ENCODE measurements at regions not wholly inside any gene's neighbourhood (a gene's known extent, or its start where the extent isn't known, plus 50 kb on each side); places are given as distances from the start of the nearest gene placed in this dataset.

DNA sequence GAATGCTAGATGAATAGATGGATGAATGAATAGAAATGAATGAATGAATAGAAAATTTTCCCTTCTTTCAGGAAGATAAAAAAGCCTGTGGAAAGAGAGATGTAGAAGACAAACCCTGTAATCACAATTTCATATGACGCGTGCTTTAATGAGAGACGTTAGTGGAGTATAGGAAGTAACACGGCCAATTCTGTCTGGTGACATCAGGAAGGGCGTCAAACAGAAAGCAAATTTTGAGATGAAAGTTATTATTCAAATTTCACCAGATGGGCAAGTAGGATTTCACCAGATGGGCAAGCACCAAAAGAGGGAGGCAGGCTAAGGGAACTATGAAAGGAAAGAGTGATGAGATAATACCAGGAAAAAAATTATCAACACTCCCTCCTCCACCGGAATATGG is 128.9 kb upstream of the PRSS1 start:
- Histone ChIP-seq H3K27ac (ENCODE audit: low read depth in 2 of 2, low read length in 2 of 2) (no peak overlapping the region), H3K4me3 (ENCODE audit: low read length in 2 of 2) (no peak overlapping the region)

DNA sequence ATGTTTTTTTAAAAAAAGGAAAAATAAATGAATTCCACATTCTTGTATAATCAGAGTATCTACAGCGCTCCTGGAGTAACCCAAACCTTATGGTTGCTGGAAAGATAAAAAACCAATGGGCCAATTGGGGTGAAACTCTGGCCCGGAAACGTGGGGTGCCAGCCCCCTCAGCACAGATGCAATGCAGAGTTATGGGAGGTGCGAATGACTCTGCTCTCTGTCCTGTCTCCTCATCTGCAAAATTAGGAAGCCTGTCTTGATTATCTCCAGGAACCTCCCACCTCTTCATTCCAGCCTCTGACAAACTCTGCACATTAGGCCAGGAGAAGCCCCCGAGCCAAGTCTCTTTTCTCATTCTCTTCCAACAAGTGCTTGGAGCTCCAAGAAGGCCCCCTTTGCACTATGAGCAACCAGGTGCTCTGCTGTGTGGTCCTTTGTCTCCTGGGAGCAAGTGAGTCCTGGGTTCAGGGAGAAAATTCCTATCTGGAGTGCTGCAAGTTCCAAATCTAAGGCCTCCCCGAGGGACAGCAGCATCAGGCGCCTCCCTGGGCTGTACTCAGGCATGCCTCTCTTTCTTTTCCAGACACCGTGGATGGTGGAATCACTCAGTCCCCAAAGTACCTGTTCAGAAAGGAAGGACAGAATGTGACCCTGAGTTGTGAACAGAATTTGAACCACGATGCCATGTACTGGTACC is 130.5 kb upstream of the PRSS1 start:
- peaks cover 3% of the 10 kb centered on the region in 2 donors for H3K27me3 ChIP-seq (ENCODE audit: control insufficient read depth in 2 of 2, insufficient read depth in 2 of 2, low read length in 2 of 2)
- H3K36me3 ChIP-seq (ENCODE audit: control insufficient read depth in 2 of 2, insufficient read depth in 2 of 2, low read length in 2 of 2), result no peaks in the 10 kb centered on the region
- no peak overlapping the region for H3K4me3 ChIP-seq (ENCODE audit: low read length in 2 of 2)
- no peak overlapping the region for H3K9ac ChIP-seq (ENCODE audit: low read depth in 1 of 2, low read length in 2 of 2)
- H3K9me3 ChIP-seq (ENCODE audit: control insufficient read depth in 2 of 2, low read length in 2 of 2), result no peaks in the 10 kb centered on the region
- H3K4me1 ChIP-seq (ENCODE audit: control insufficient read depth in 2 of 2, insufficient read depth in 2 of 2, low read length in 2 of 2), result no peaks in the 10 kb centered on the region
- no peak overlapping the region for H3K27ac ChIP-seq (ENCODE audit: low read depth in 2 of 2, low read length in 2 of 2)

More for the DNA sequence above, 128.9 kb upstream of the PRSS1 start:
- Histone ChIP-seq H3K9ac (ENCODE audit: low read depth in 1 of 2, low read length in 2 of 2) (no peak overlapping the region), H3K4me1 (ENCODE audit: control insufficient read depth in 2 of 2, insufficient read depth in 2 of 2, low read length in 2 of 2) (no peaks in the 10 kb centered on the region), H3K9me3 (ENCODE audit: control insufficient read depth in 2 of 2, low read length in 2 of 2) (no peaks in the 10 kb centered on the region), H3K27me3 (ENCODE audit: control insufficient read depth in 2 of 2, insufficient read depth in 2 of 2, low read length in 2 of 2) (peaks cover 0 to 3% of the 10 kb centered on the region in 2 donors), H3K36me3 (ENCODE audit: control insufficient read depth in 2 of 2, insufficient read depth in 2 of 2, low read length in 2 of 2) (no peaks in the 10 kb centered on the region)

DNA sequence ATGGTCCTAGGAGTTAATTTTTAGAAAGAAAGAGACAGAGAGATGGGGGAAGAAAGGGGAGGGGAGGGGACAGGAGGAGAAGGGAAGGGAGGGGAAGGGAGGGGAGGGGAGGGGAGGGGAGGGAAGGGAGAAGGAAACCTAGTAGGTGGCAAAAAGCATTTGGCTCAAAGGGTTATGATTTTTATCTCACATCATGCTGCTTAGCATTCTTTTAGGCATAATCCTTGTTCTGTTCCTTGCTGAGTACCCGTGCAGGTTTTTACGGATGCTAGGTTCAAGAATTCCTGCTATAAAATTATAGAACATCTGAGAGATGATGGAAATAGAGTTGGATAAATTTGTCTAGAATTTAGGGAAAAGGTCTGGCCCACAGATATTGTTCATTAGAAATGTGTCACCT is 132.4 kb upstream of the PRSS1 start:
- Histone ChIP-seq H3K36me3 (ENCODE audit: control insufficient read depth in 2 of 2, insufficient read depth in 2 of 2, low read length in 2 of 2) (no peaks in the 10 kb centered on the region), H3K4me1 (ENCODE audit: control insufficient read depth in 2 of 2, insufficient read depth in 2 of 2, low read length in 2 of 2) (no peaks in the 10 kb centered on the region), H3K4me3 (ENCODE audit: low read length in 2 of 2) (no peak overlapping the region), H3K9ac (ENCODE audit: low read depth in 1 of 2, low read length in 2 of 2) (no peak overlapping the region), H3K9me3 (ENCODE audit: control insufficient read depth in 2 of 2, low read length in 2 of 2) (no peaks in the 10 kb centered on the region), H3K27ac (ENCODE audit: low read depth in 2 of 2, low read length in 2 of 2) (no peak overlapping the region), H3K27me3 (ENCODE audit: control insufficient read depth in 2 of 2, insufficient read depth in 2 of 2, low read length in 2 of 2) (peaks cover 3% of the 10 kb centered on the region in 2 donors)

DNA sequence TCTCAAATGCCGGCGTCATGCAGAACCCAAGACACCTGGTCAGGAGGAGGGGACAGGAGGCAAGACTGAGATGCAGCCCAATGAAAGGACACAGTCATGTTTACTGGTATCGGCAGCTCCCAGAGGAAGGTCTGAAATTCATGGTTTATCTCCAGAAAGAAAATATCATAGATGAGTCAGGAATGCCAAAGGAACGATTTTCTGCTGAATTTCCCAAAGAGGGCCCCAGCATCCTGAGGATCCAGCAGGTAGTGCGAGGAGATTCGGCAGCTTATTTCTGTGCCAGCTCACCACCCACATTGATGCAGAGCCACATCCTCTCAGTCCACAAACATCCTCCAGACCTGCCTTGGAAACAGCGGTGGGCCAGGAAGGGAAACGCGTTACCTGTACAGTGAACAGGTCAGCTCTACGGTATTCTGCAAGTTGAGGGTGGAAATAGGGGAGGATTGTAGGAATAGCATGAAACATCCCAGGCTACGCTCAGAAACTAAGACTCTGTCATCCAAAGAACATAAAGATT is 133.1 kb upstream of the PRSS1 start:
- peaks cover 3% of the 10 kb centered on the region in 2 donors for H3K27me3 ChIP-seq (ENCODE audit: control insufficient read depth in 2 of 2, insufficient read depth in 2 of 2, low read length in 2 of 2)

DNA sequence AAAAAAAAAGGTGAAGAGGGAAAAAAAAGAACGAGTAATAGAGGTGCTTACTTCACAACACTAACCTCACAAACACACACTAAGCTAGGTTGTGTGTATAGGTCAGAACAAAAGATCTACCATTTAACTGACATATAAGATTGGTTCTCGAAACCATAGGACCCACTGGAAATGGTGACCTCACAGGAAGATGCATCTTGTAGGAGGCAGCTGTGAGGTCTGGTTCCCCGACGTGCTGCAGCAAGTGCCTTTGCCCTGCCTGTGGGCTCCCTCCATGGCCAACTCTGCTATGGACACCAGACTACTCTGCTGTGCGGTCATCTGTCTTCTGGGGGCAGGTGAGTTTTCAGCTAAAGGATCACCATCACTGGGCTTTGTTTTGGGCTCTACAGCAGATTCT is 133.8 kb upstream of the PRSS1 start:
- Histone ChIP-seq H3K9ac (ENCODE audit: low read depth in 1 of 2, low read length in 2 of 2) (no peak overlapping the region), H3K36me3 (ENCODE audit: control insufficient read depth in 2 of 2, insufficient read depth in 2 of 2, low read length in 2 of 2) (no peaks in the 10 kb centered on the region), H3K4me1 (ENCODE audit: control insufficient read depth in 2 of 2, insufficient read depth in 2 of 2, low read length in 2 of 2) (no peaks in the 10 kb centered on the region), H3K9me3 (ENCODE audit: control insufficient read depth in 2 of 2, low read length in 2 of 2) (no peaks in the 10 kb centered on the region), H3K4me3 (ENCODE audit: low read length in 2 of 2) (no peak overlapping the region), H3K27ac (ENCODE audit: low read depth in 2 of 2, low read length in 2 of 2) (no peak overlapping the region), H3K27me3 (ENCODE audit: control insufficient read depth in 2 of 2, insufficient read depth in 2 of 2, low read length in 2 of 2) (peaks cover 3% of the 10 kb centered on the region in 2 donors)

More for the DNA sequence above, 133.1 kb upstream of the PRSS1 start:
- no peaks in the 10 kb centered on the region for H3K36me3 ChIP-seq (ENCODE audit: control insufficient read depth in 2 of 2, insufficient read depth in 2 of 2, low read length in 2 of 2)
- no peak overlapping the region for H3K4me3 ChIP-seq (ENCODE audit: low read length in 2 of 2)
- no peaks in the 10 kb centered on the region for H3K9me3 ChIP-seq (ENCODE audit: control insufficient read depth in 2 of 2, low read length in 2 of 2)
- no peaks in the 10 kb centered on the region for H3K4me1 ChIP-seq (ENCODE audit: control insufficient read depth in 2 of 2, insufficient read depth in 2 of 2, low read length in 2 of 2)
- no peak overlapping the region for H3K9ac ChIP-seq (ENCODE audit: low read depth in 1 of 2, low read length in 2 of 2)
- H3K27ac ChIP-seq (ENCODE audit: low read depth in 2 of 2, low read length in 2 of 2), result no peak overlapping the region

DNA sequence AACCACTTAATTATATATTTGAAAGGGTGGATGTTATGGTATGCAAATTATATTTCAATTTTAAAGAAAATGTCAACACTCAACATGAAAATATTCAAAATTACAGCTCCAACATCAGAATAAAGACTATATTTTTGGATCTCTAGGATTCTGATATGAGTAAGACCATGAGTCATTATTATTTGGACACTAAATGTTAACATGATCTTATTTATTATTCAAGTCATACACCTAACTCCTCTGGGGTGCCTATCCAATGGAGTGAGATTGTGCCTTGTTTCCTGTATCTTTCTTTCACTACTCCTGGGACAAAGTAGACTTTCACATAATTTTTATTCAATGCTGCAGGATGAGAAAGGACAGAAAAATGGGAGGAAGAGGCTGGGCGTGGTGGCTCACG is 135.2 kb upstream of the PRSS1 start:
- peaks cover 3% of the 10 kb centered on the region in 2 donors for H3K27me3 ChIP-seq (ENCODE audit: control insufficient read depth in 2 of 2, insufficient read depth in 2 of 2, low read length in 2 of 2)
- H3K4me3 ChIP-seq (ENCODE audit: low read length in 2 of 2), result no peak overlapping the region
- no peak overlapping the region for H3K27ac ChIP-seq (ENCODE audit: low read depth in 2 of 2, low read length in 2 of 2)
- no peaks in the 10 kb centered on the region for H3K4me1 ChIP-seq (ENCODE audit: control insufficient read depth in 2 of 2, insufficient read depth in 2 of 2, low read length in 2 of 2)
- H3K36me3 ChIP-seq (ENCODE audit: control insufficient read depth in 2 of 2, insufficient read depth in 2 of 2, low read length in 2 of 2), result no peaks in the 10 kb centered on the region
- H3K9me3 ChIP-seq (ENCODE audit: control insufficient read depth in 2 of 2, low read length in 2 of 2), result no peaks in the 10 kb centered on the region
- no peak overlapping the region for H3K9ac ChIP-seq (ENCODE audit: low read depth in 1 of 2, low read length in 2 of 2)

DNA sequence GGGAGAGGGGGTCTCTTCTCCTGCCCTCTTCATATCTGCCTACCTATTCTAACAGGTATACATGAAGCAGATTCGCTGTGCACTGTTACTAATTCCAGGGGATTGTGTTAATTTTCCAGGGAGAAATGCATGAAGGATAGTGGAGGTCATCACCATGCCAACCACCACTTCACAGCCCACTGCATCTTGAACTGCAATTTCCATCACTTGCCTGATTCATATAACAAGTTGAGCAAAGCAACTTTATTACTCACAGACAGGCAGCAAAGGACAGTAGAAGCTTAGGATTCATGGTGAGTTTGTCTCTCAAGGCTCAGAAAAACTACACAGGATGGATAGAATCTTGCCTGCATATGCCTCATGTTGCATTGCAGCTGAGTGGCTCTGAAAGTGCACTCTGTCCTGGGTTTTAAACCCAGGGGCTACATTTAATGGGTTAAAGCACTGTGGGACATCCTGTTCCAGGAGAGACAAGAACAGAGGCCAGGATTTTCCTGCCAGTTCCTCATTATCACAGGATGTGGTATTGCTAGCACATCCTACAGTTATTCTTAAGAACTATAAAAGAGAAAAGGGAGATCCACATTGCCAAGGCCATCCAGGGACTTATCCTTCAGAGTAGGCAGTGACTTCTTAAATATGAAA is 136.9 kb upstream of the PRSS1 start:
- Histone ChIP-seq H3K4me1 (ENCODE audit: control insufficient read depth in 2 of 2, insufficient read depth in 2 of 2, low read length in 2 of 2) (no peaks in the 10 kb centered on the region), H3K27me3 (ENCODE audit: control insufficient read depth in 2 of 2, insufficient read depth in 2 of 2, low read length in 2 of 2) (peaks cover 0 to 3% of the 10 kb centered on the region in 2 donors), H3K36me3 (ENCODE audit: control insufficient read depth in 2 of 2, insufficient read depth in 2 of 2, low read length in 2 of 2) (no peaks in the 10 kb centered on the region), H3K9ac (ENCODE audit: low read depth in 1 of 2, low read length in 2 of 2) (no peak overlapping the region), H3K27ac (ENCODE audit: low read depth in 2 of 2, low read length in 2 of 2) (no peak overlapping the region), H3K9me3 (ENCODE audit: control insufficient read depth in 2 of 2, low read length in 2 of 2) (no peaks in the 10 kb centered on the region), H3K4me3 (ENCODE audit: low read length in 2 of 2) (no peak overlapping the region)

DNA sequence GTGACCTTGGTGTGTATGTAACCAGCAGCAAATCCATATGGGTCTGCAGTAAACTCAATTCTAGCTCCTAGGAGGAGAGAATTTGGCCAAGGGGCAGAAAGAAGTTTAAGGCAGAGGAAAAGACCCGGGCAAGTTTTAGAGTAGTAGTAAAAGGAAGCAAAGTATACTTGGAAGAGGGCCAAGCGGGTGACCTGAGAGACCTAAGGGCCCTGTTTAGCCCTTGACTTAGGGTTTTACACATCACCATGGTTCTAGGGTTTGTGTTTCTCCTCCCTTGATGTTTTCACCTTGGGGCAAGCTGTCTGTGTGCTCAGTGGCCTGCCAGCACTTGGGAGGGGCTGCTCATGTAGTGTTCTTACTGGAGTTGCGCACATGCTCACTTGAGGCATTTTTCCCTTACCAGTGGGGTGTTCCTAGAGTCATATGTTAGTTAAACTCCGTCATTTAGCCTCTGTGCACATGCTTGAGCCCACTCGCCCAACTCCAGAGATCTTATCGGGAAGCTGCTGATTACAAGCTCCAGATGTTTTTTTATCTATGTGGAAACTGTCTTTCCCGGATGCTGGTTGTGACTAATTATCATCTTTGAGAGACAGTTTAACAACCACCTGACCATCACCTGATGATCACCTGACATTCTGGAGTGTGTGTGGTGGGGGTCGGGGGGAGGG is 137.6 kb upstream of the PRSS1 start:
- Histone ChIP-seq H3K27me3 (ENCODE audit: control insufficient read depth in 2 of 2, insufficient read depth in 2 of 2, low read length in 2 of 2) (peaks cover 0 to 3% of the 10 kb centered on the region in 2 donors), H3K36me3 (ENCODE audit: control insufficient read depth in 2 of 2, insufficient read depth in 2 of 2, low read length in 2 of 2) (no peaks in the 10 kb centered on the region), H3K9ac (ENCODE audit: low read depth in 1 of 2, low read length in 2 of 2) (no peak overlapping the region), H3K4me1 (ENCODE audit: control insufficient read depth in 2 of 2, insufficient read depth in 2 of 2, low read length in 2 of 2) (no peaks in the 10 kb centered on the region), H3K9me3 (ENCODE audit: control insufficient read depth in 2 of 2, low read length in 2 of 2) (no peaks in the 10 kb centered on the region), H3K27ac (ENCODE audit: low read depth in 2 of 2, low read length in 2 of 2) (no peak overlapping the region), H3K4me3 (ENCODE audit: low read length in 2 of 2) (no peak overlapping the region)

DNA sequence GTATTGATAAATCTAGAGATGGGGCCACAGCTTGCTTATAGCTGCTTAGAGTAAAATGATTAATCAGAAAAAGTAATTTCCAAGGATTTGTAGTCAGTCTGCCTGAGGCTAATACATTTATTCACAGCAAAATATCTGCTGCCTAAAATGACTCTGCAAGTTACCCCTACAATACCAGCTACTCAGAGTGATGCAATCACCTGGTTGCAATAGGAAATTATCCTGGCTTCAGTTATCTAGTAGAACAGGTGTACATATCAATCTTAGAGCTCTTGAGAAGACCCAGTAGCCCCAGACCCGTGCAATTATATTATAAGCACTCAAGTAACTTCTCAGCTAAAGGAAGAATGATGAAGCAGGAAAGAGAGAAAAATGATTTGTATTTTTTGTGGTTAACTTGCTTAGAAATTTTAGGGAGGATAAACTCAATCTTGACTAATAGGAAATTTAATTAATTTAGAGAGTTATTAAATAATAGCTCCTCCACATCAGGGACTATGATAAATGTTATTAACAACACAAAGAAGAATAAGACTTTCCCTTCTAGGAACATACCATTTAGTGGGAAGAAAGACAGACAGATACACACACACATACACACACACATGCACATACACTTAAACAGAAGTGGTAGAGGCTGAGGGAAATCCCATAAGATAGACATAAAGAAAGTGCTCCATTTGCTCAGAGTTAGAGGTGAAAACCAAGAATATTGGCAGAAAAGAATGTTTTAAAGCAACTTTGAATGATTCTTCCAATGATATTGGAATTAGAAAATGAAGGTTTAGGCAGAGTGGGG is 140.4 kb upstream of the PRSS1 start:
- Histone ChIP-seq H3K4me3 (ENCODE audit: low read length in 2 of 2) (no peak overlapping the region), H3K9me3 (ENCODE audit: control insufficient read depth in 2 of 2, low read length in 2 of 2) (no peaks in the 10 kb centered on the region), H3K9ac (ENCODE audit: low read depth in 1 of 2, low read length in 2 of 2) (no peak overlapping the region), H3K36me3 (ENCODE audit: control insufficient read depth in 2 of 2, insufficient read depth in 2 of 2, low read length in 2 of 2) (no peaks in the 10 kb centered on the region), H3K27me3 (ENCODE audit: control insufficient read depth in 2 of 2, insufficient read depth in 2 of 2, low read length in 2 of 2) (no peaks in the 10 kb centered on the region), H3K27ac (ENCODE audit: low read depth in 2 of 2, low read length in 2 of 2) (no peak overlapping the region), H3K4me1 (ENCODE audit: control insufficient read depth in 2 of 2, insufficient read depth in 2 of 2, low read length in 2 of 2) (no peaks in the 10 kb centered on the region)
